PC-3 (cell line): ENCODE measurements at regions not wholly inside any gene's neighbourhood (a gene's known extent, or its start where the extent isn't known, plus 50 kb on each side); places are given as distances from the start of the nearest gene placed in this dataset.

Source experiments
- ATAC-seq: fragments of 200-7000 bp; cut with Tn5 transposase; 2 replicates; pipeline ENCODE4 v1.9.1; 2020; ENCODE audit warnings: mild to moderate bottlenecking, moderate library complexity
- BruUV-seq: library from RNA; stranded (reverse); fragments of 400-500 nt; replicated peaks from 2 replicates; lab custom pipeline; 2021; lab: Mats Ljungman, UMichigan
- CTCF ChIA-PET: fragments of 300-600 bp; sonication (Branson Sonifier 250); formaldehyde crosslinking; loops from one replicate; lab custom pipeline; 2022; ENCODE audit warnings: antibody characterized with exemption; lab: Charles Lee
- POLR2A ChIA-PET: fragments of 300-600 bp; sonication (Branson Sonifier 250); formaldehyde crosslinking; loops from one replicate; lab custom pipeline; 2022; ENCODE audit warnings: antibody characterized with exemption; ENCODE audit not compliant: unreplicated experiment; lab: Charles Lee
- DNase-seq: peaks from one replicate; pipeline ENCODE4 v3.0.0-alpha.2; 2015
- H2AFZ ChIP-seq: fragments of 300-600 bp; sonication (generic); 2 replicates; pipeline ENCODE4 v1.6.0; 2016; ENCODE audit warnings: antibody characterized with exemption, low read length
- H3F3A ChIP-seq: fragments of 300-600 bp; sonication (generic); one replicate; pipeline ENCODE4 v1.6.0; 2017; ENCODE audit warnings: antibody characterized with exemption, low read length, control low read depth, mild to moderate bottlenecking; ENCODE audit not compliant: unreplicated experiment
- H3K27ac ChIP-seq: fragments of 300-600 bp; sonication (generic); 2 replicates; pipeline ENCODE4 v1.5.1; 2016; ENCODE audit warnings: mild to moderate bottlenecking, low read length
- H3K27me3 ChIP-seq: fragments of 300-600 bp; sonication (generic); 2 replicates; pipeline ENCODE4 v1.6.1; 2016; ENCODE audit warnings: low read length, mixed read lengths
- H3K36me3 ChIP-seq: fragments of 300-600 bp; sonication (generic); 2 replicates; pipeline ENCODE4 v1.6.1; 2016; ENCODE audit warnings: low read depth, mixed run types, low read length, mixed read lengths
- H3K4me1 ChIP-seq: fragments of 300-600 bp; sonication (generic); 2 replicates; pipeline ENCODE4 v1.5.1; 2016; ENCODE audit warnings: low read length; ENCODE audit not compliant: insufficient read depth
- H3K4me2 ChIP-seq: fragments of 300-600 bp; sonication (generic); 2 replicates; pipeline ENCODE4 v1.6.0; 2016; ENCODE audit warnings: low read length
- H3K4me3 ChIP-seq: fragments of 300-600 bp; sonication (generic); 2 replicates; pipeline ENCODE4 v1.5.1; 2016; ENCODE audit warnings: mild to moderate bottlenecking, low read length, mixed read lengths
- H3K79me2 ChIP-seq: fragments of 300-600 bp; sonication (generic); 2 replicates; pipeline ENCODE4 v1.6.1; 2017; ENCODE audit warnings: low read length, mixed read lengths
- H3K9ac ChIP-seq: fragments of 300-600 bp; sonication (generic); 2 replicates; pipeline ENCODE4 v1.6.0; 2016; ENCODE audit warnings: mild to moderate bottlenecking, low read length
- H3K9me2 ChIP-seq: fragments of 300-600 bp; sonication (generic); replicated peaks from 2 replicates; pipeline ENCODE4 v1.6.1; 2016; ENCODE audit warnings: mixed run types, low read length, mixed read lengths
- H3K9me3 ChIP-seq: fragments of 300-600 bp; sonication (generic); 2 replicates; pipeline ENCODE4 v1.6.1; 2016; ENCODE audit warnings: low read length, mixed read lengths
- H4K20me1 ChIP-seq: fragments of 300-600 bp; sonication (generic); 2 replicates; pipeline ENCODE4 v1.6.1; 2016; ENCODE audit warnings: low read length, mixed read lengths
- CTCF ChIP-seq: fragments of 300-600 bp; sonication (generic); conservative IDR thresholded peaks from 2 replicates; pipeline ENCODE4 v1.5.1; 2017; ENCODE audit warnings: antibody characterized with exemption, low read depth, mild to moderate bottlenecking, low read length
- EZH2 ChIP-seq: fragments of 300-600 bp; sonication (generic); IDR thresholded peaks from one replicate; pipeline ENCODE4 v1.6.1; 2017; ENCODE audit warnings: antibody characterized with exemption, mild to moderate bottlenecking, low read length; ENCODE audit not compliant: unreplicated experiment
- EZH2phosphoT487 ChIP-seq: fragments of 300-600 bp; sonication (generic); IDR thresholded peaks from 2 replicates; pipeline ENCODE4 v1.6.1; 2018; ENCODE audit warnings: mild to moderate bottlenecking, antibody characterized with exemption, low read length, borderline replicate concordance
- intact Hi-C: fragments of 100-400 bp; cut with micrococcal nuclease; formaldehyde crosslinking; loops from 2 replicates; pipeline ENCODE4 v1.9.0; 2023

GRCh38 chr3:8157640-8158039, 344.0 kb upstream of the LMCD1 start:
- DNase-seq (no peak), ATAC-seq (no peak)
- no peaks in the 10 kb centered on the region for H3K27me3 ChIP-seq
- no peaks in the 10 kb centered on the region for H3K79me2 ChIP-seq
- TF ChIP-seq EZH2 = no peak
- H3K4me2 ChIP-seq = no peak overlapping the region
- no peaks in the 10 kb centered on the region for H3K36me3 ChIP-seq
- POLR2A ChIA-PET = no interaction called here
- no peaks in the 10 kb centered on the region for H3F3A ChIP-seq
- H2AFZ ChIP-seq = no peak overlapping the region
- BruUV-seq = no TSS peak
- no peaks in the 10 kb centered on the region for H3K4me1 ChIP-seq
- no peak overlapping the region for H3K27ac ChIP-seq
- H3K9ac ChIP-seq = no peak overlapping the region
- no peaks in the 10 kb centered on the region for H3K9me3 ChIP-seq
- CTCF ChIA-PET = no interaction called here
- no peaks in the 10 kb centered on the region for H3K9me2 ChIP-seq
- H4K20me1 ChIP-seq = no peaks in the 10 kb centered on the region
- H3K4me3 ChIP-seq = no peak overlapping the region
- intact Hi-C loops = no loop called here

GRCh38 chr3:8164145-8164544, 337.5 kb upstream of the LMCD1 start:
- Histone ChIP-seq H3K4me1 (no peaks in the 10 kb centered on the region), H3K9ac (no peak overlapping the region), H3K9me2 (no peaks in the 10 kb centered on the region), H3K79me2 (no peaks in the 10 kb centered on the region), H3K27ac (no peak overlapping the region), H3K4me3 (no peak overlapping the region), H3K27me3 (peaks cover 4% of the 10 kb centered on the region; the same call in 1 of the 2 replicates), H3K4me2 (no peak overlapping the region), H3F3A (no peaks in the 10 kb centered on the region), H3K9me3 (no peaks in the 10 kb centered on the region), H4K20me1 (no peaks in the 10 kb centered on the region), H3K36me3 (no peaks in the 10 kb centered on the region), H2AFZ (no peak overlapping the region)
- no peak for TF ChIP-seq CTCF
- TF ChIP-seq EZH2 = no peak
- no peak for TF ChIP-seq EZH2phosphoT487
- CTCF ChIA-PET = no interaction called here
- DNase-seq = no peak
- intact Hi-C loops = no loop called here
- no TSS peak for BruUV-seq
- no peak for ATAC-seq
- POLR2A ChIA-PET = no interaction called here

- CTCF ChIA-PET = no interaction called here
These were observed 335.6 kb upstream of the LMCD1 start for GRCh38 chr3:8166014-8166413.

More at GRCh38 chr3:8166014-8166413, 335.6 kb upstream of the LMCD1 start:
- H3K9me2 ChIP-seq = no peaks in the 10 kb centered on the region
- H3K79me2 ChIP-seq = no peaks in the 10 kb centered on the region
- H3K27me3 ChIP-seq = peaks cover 16% of the 10 kb centered on the region; the same call in 1 of the 2 replicates
- no peak overlapping the region for H3K4me2 ChIP-seq
- DNase-seq (no peak), ATAC-seq (no peak)
- H3F3A ChIP-seq = no peaks in the 10 kb centered on the region
- no peaks in the 10 kb centered on the region for H4K20me1 ChIP-seq
- no peaks in the 10 kb centered on the region for H3K36me3 ChIP-seq
- no peaks in the 10 kb centered on the region for H3K9me3 ChIP-seq
- no peak overlapping the region for H2AFZ ChIP-seq
- H3K4me1 ChIP-seq = no peaks in the 10 kb centered on the region
- no TSS peak for BruUV-seq
- H3K27ac ChIP-seq = no peak overlapping the region
- TF ChIP-seq CTCF (no peak), EZH2phosphoT487 (no peak), EZH2 (no peak)
- intact Hi-C loops = no loop called here
- no peak overlapping the region for H3K9ac ChIP-seq
- no peak overlapping the region for H3K4me3 ChIP-seq
- POLR2A ChIA-PET = no interaction called here
